K562 (cell line): ENCODE measurements at regions not wholly inside any gene's neighbourhood (a gene's known extent, or its start where the extent isn't known, plus 50 kb on each side); places are given as distances from the start of the nearest gene placed in this dataset.
"Not testable (repeated sequence)": the region's sequence is repeated elsewhere in the genome, so short reads cannot be mapped to it uniquely, and the experiment has no call there.

Source experiments
- MCM5 ChIP-seq: fragments of 450-650 bp; IDR thresholded peaks from 2 replicates; pipeline ENCODE4 v1.6.1; 2016; ENCODE audit warnings: low read depth
- POLR2A ChIP-seq: fragments of 450-650 bp; conservative IDR thresholded peaks from 2 replicates; pipeline ENCODE4 v1.6.1; 2016
- REST ChIP-seq, 2 experiments: fragments of 450-650 bp; formaldehyde crosslinking in 1 of 2; IDR thresholded peaks; 2 replicates each; pipeline versions ENCODE4 v1.4.0 to v1.6.1; 2014 to 2020; ENCODE audit warnings: mild to moderate bottlenecking in 2 of 2, borderline replicate concordance in 1 of 2, low read depth in 1 of 2
- SP1 ChIP-seq: sonication (generic); formaldehyde crosslinking; IDR thresholded peaks from 2 replicates; pipeline ENCODE4 v1.8.1; 2022; ENCODE audit warnings: mild to moderate bottlenecking, missing genetic modification reagents
- TOE1 ChIP-seq, 2 experiments: fragments of 450-650 bp in 1 of 2; sonication (generic) in 1 of 2; formaldehyde crosslinking in 1 of 2; IDR thresholded peaks; 2 replicates each; pipeline versions ENCODE4 v1.7.1 to v1.8.0; 2016 to 2022; ENCODE audit warnings: borderline replicate concordance in 2 of 2, mild to moderate bottlenecking in 2 of 2, antibody characterized with exemption in 1 of 2, inconsistent platforms in 1 of 2, low read depth in 1 of 2, missing genetic modification reagents in 1 of 2, moderate library complexity in 1 of 2
- ZNF217 ChIP-seq: sonication (generic); formaldehyde crosslinking; IDR thresholded peaks from 2 replicates; pipeline ENCODE4 v1.8.0; 2022; ENCODE audit warnings: mild to moderate bottlenecking, missing genetic modification reagents
- TF ChIP-seq, protein P1 (sequence below): sonication (generic); formaldehyde crosslinking; IDR thresholded peaks from 2 replicates; pipeline ENCODE4 v1.5.0; 2020; ENCODE audit warnings: missing genetic modification reagents

DNA sequence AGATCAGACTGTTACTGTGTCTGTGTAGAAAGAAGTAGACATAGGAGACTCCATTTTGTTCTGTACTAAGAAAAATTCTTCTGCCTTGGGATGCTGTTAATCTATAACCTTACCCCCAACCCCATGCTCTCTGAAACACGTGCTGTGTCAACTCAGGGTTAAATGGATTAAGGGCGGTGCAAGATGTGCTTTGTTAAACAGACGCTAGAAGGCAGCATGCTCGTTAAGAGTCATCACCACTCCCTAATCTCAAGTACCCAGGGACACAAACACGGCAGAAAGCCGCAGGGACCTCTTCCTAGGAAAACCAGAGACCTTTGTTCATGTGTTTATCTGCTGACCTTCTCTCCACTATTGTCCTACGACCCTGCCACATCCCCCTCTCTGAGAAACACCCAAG, 137.0 kb upstream of the PROKR2 start:
- TF ChIP-seq MCM5; POLR2A; REST (IDR thresholded peaks at IDR 0.05; ENCODE audit: borderline replicate concordance); REST (CRISPR knock-in tag; IDR thresholded peaks at IDR 0.05; ENCODE audit: low read depth); SP1 (CRISPR knock-in tag); ZNF217 (CRISPR knock-in tag); TOE1 (IDR thresholded peaks at IDR 0.05; ENCODE audit: borderline replicate concordance); TOE1 (CRISPR knock-in tag; IDR thresholded peaks at IDR 0.05; ENCODE audit: borderline replicate concordance, low read depth): not testable (repeated sequence)
- TF ChIP-seq, protein P1, sequence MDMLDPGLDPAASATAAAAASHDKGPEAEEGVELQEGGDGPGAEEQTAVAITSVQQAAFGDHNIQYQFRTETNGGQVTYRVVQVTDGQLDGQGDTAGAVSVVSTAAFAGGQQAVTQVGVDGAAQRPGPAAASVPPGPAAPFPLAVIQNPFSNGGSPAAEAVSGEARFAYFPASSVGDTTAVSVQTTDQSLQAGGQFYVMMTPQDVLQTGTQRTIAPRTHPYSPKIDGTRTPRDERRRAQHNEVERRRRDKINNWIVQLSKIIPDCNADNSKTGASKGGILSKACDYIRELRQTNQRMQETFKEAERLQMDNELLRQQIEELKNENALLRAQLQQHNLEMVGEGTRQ = not testable (repeated sequence)
